ENCODE measurements at regions not wholly inside any gene's neighbourhood (a gene's known extent, or its start where the extent isn't known, plus 50 kb on each side); places are given as distances from the start of the nearest gene placed in this dataset.

DNA sequence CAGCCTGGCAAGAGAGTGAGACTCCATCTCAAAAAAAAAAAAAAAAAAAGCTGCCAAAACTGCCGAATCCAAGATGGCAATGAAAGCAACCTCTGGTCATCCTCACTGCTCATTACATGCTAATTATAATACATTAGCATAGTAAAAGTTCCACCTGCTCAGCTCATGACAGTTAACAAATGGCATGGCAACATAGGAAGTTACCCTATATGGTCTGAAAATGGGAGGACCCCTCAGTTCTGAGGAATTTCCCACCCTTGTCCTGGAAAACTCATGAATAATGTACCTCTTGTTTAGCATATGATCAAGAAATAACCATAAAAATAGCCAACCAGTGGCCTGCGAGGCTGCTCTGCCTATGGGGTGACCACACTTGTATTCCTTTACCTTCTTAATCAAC lies 93.1 kb upstream of the PGBD5 start:
- WGBS, 2 donors, result 82 to 92% methylated on average over 2 of the region's 2 CpGs
- H3K4me1 ChIP-seq (ENCODE audit: control insufficient read depth in 5 of 5, insufficient read depth in 5 of 5, low read length in 5 of 5), result peaks cover 0 to 10% (median 0%) of the 10 kb centered on the region in 5 donors

GRCh38 chr1:230518511-230518910 lies 92.4 kb upstream of the PGBD5 start:
- DNase-seq (peak in 1 of 3 donors; percentile 43), ATAC-seq (ENCODE audit: insufficient read depth, low FRiP score) (no peak)
- TF ChIP-seq, protein P1, sequence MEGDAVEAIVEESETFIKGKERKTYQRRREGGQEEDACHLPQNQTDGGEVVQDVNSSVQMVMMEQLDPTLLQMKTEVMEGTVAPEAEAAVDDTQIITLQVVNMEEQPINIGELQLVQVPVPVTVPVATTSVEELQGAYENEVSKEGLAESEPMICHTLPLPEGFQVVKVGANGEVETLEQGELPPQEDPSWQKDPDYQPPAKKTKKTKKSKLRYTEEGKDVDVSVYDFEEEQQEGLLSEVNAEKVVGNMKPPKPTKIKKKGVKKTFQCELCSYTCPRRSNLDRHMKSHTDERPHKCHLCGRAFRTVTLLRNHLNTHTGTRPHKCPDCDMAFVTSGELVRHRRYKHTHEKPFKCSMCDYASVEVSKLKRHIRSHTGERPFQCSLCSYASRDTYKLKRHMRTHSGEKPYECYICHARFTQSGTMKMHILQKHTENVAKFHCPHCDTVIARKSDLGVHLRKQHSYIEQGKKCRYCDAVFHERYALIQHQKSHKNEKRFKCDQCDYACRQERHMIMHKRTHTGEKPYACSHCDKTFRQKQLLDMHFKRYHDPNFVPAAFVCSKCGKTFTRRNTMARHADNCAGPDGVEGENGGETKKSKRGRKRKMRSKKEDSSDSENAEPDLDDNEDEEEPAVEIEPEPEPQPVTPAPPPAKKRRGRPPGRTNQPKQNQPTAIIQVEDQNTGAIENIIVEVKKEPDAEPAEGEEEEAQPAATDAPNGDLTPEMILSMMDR (IDR thresholded peaks at IDR 0.05; ENCODE audit: control extremely low read depth, extremely low read depth), result no peak
- H3K4me3 ChIP-seq, result no peak overlapping the region
- no peaks in the 10 kb centered on the region for H3K27me3 ChIP-seq (ENCODE audit: control insufficient read depth in 3 of 3, insufficient read depth in 3 of 3, low read length in 2 of 3)
- H3K9me3 ChIP-seq (ENCODE audit: control insufficient read depth in 4 of 4, insufficient read depth in 3 of 4, low read length in 3 of 4), result no peaks in the 10 kb centered on the region
- H3K36me3 ChIP-seq (ENCODE audit: control insufficient read depth in 4 of 4, insufficient read depth in 4 of 4, low read length in 4 of 4), result no peaks in the 10 kb centered on the region
- no peak overlapping the region for H3K9ac ChIP-seq (ENCODE audit: insufficient read depth in 1 of 2, low read length in 2 of 2)
- H3K4me1 ChIP-seq (ENCODE audit: control insufficient read depth in 5 of 5, insufficient read depth in 5 of 5, low read length in 5 of 5), result peaks cover 0 to 10% (median 0%) of the 10 kb centered on the region in 5 donors
- H3K27ac ChIP-seq (ENCODE audit: low read depth in 1 of 2, low read length in 1 of 2), result peak overlapping the region in 1 of 2 donors; percentile 14
- WGBS, 2 donors, result 58 to 68% methylated on average over 5 of the region's 5 CpGs

More for the DNA sequence above, 93.1 kb upstream of the PGBD5 start:
- H3K36me3 ChIP-seq (ENCODE audit: control insufficient read depth in 4 of 4, insufficient read depth in 4 of 4, low read length in 4 of 4), result no peaks in the 10 kb centered on the region
- DNase-seq (no peak), ATAC-seq (ENCODE audit: insufficient read depth, low FRiP score) (no peak)
- no peaks in the 10 kb centered on the region for H3K27me3 ChIP-seq (ENCODE audit: control insufficient read depth in 3 of 3, insufficient read depth in 3 of 3, low read length in 2 of 3)
- no peaks in the 10 kb centered on the region for H3K9me3 ChIP-seq (ENCODE audit: control insufficient read depth in 4 of 4, insufficient read depth in 3 of 4, low read length in 3 of 4)
- H3K9ac ChIP-seq (ENCODE audit: insufficient read depth in 1 of 2, low read length in 2 of 2), result no peak overlapping the region
- H3K4me3 ChIP-seq, result no peak overlapping the region
- TF ChIP-seq, protein P1 (IDR thresholded peaks at IDR 0.05; ENCODE audit: control extremely low read depth, extremely low read depth), result no peak
- H3K27ac ChIP-seq (ENCODE audit: low read depth in 1 of 2, low read length in 1 of 2), result no peak overlapping the region

DNA sequence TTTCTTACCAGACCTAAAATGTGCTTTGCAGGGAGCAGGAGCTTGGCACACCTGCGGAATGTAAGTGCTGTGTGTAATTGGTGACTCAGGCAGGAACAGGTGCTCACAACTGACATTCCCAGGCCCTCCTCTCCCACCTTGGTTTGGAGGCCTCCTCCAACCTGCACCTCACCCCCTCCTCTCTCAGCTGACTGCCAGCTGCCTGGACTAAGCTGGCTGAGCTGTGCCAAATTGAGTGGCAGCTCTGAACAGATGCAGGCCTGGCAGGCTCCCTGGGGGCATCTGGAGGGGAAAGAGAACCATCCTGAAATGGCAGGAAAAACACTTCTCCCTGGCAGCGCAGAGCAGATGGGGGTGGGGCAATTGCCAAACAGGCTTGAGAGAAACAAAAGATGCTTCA lies 91.7 kb upstream of the PGBD5 start:
- H3K9me3 ChIP-seq (ENCODE audit: control insufficient read depth in 4 of 4, insufficient read depth in 3 of 4, low read length in 3 of 4), result no peaks in the 10 kb centered on the region
- H3K4me1 ChIP-seq (ENCODE audit: control insufficient read depth in 5 of 5, insufficient read depth in 5 of 5, low read length in 5 of 5), result peaks cover 0 to 10% (median 0%) of the 10 kb centered on the region in 5 donors
- no peaks in the 10 kb centered on the region for H3K36me3 ChIP-seq (ENCODE audit: control insufficient read depth in 4 of 4, insufficient read depth in 4 of 4, low read length in 4 of 4)
- ATAC-seq (ENCODE audit: insufficient read depth, low FRiP score) (peak; percentile 60), DNase-seq (peak in 1 of 3 donors; percentile 29)
- H3K9ac ChIP-seq (ENCODE audit: insufficient read depth in 1 of 2, low read length in 2 of 2), result no peak overlapping the region
- WGBS, 2 donors, result 78 to 79% methylated on average over 2 of the region's 2 CpGs
- H3K27ac ChIP-seq (ENCODE audit: low read depth in 1 of 2, low read length in 1 of 2), result no peak overlapping the region
- H3K27me3 ChIP-seq (ENCODE audit: control insufficient read depth in 3 of 3, insufficient read depth in 3 of 3, low read length in 2 of 3), result no peaks in the 10 kb centered on the region
- no peak overlapping the region for H3K4me3 ChIP-seq
- TF ChIP-seq, protein P1 (IDR thresholded peaks at IDR 0.05; ENCODE audit: control extremely low read depth, extremely low read depth), result no peak

DNA sequence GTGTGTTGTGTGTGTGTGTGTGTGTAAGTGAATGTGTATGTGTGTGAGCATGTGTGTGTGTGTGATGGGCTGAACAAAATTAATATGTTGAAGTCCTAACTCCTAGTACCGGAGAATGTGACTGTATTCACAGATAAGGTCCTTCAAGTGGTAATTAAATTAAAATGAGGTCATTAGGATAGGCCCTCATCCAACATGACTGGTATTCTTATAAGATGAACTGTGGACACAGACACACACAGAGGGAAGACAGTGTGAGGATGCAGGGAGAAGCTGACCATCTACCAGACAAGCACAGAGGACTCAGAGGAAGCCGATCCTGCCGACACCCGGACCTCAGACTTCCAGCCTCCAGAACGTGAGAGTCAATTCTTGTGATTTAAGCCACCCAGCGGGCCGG lies 91.2 kb upstream of the PGBD5 start:
- ATAC-seq (ENCODE audit: insufficient read depth, low FRiP score), result no peak
- WGBS, 2 donors, result 77 to 92% methylated on average over 7 of the region's 7 CpGs

More for the DNA sequence above, 91.2 kb upstream of the PGBD5 start:
- Histone ChIP-seq H3K9me3 (ENCODE audit: control insufficient read depth in 4 of 4, insufficient read depth in 3 of 4, low read length in 3 of 4) (no peaks in the 10 kb centered on the region), H3K4me1 (ENCODE audit: control insufficient read depth in 5 of 5, insufficient read depth in 5 of 5, low read length in 5 of 5) (peaks cover 0 to 10% (median 0%) of the 10 kb centered on the region in 5 donors), H3K4me3 (no peak overlapping the region), H3K27ac (ENCODE audit: low read depth in 1 of 2, low read length in 1 of 2) (no peak overlapping the region), H3K36me3 (ENCODE audit: control insufficient read depth in 4 of 4, insufficient read depth in 4 of 4, low read length in 4 of 4) (no peaks in the 10 kb centered on the region), H3K9ac (ENCODE audit: insufficient read depth in 1 of 2, low read length in 2 of 2) (no peak overlapping the region), H3K27me3 (ENCODE audit: control insufficient read depth in 3 of 3, insufficient read depth in 3 of 3, low read length in 2 of 3) (no peaks in the 10 kb centered on the region)
- no peak for DNase-seq
- TF ChIP-seq, protein P1 (IDR thresholded peaks at IDR 0.05; ENCODE audit: control extremely low read depth, extremely low read depth), result no peak
